Limb (tissue), 2 donors: ENCODE measurements at regions not wholly inside any gene's neighbourhood (a gene's known extent, or its start where the extent isn't known, plus 50 kb on each side); places are given as distances from the start of the nearest gene placed in this dataset.

Experiments
- DNase-seq, 2 donors: peaks; one replicate each; pipeline ENCODE4 v3.0.0-alpha.2; 2016; ENCODE audit errors: extremely low spot score in 2 of 2

DNA sequence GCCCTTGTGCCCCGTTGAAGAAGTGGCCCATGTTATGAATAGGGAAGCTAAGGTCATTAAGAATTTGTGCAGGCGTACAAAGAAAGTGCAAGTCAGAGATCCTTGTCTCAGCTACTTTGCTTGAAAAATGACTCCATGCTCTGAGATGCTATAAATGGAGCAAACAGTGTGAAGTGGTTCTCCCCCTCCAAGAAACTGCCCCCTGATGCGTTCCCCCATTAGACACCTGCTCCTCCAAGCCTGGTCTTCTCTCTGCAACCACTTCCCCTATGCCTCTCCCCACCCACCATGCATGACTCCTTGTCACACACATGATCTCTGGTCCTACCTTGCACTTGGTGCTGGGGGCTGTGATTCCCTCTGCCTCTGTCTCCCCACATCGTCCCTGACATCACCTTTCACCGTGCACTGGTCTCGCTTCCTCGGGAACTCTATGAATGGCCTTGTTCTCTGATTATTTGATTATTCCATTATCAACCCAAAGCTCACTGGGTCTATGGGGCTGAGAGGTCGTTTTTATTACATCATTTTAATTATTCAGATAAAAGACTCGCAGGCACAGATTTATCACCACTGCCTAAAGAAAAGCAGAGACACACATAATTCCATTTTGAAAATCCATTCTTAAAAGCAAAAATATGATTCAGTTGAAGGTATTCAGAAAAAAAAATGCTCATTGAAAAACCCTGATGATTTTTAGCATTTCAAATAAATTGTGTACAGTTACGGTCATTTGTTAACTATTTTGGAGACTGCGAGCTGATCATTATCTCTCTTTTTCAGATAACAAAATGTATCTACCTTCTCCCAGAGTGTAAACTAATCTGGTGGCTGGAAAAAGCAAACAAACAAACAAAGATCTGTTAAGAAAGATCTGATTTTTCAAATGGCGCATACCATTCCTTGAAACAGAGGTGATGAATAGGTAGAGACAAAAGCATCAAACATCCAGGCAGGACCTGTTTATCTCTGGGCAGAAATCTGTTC lies 294.9 kb downstream of the SOX11 start:
- DNase-seq = no peak

DNA sequence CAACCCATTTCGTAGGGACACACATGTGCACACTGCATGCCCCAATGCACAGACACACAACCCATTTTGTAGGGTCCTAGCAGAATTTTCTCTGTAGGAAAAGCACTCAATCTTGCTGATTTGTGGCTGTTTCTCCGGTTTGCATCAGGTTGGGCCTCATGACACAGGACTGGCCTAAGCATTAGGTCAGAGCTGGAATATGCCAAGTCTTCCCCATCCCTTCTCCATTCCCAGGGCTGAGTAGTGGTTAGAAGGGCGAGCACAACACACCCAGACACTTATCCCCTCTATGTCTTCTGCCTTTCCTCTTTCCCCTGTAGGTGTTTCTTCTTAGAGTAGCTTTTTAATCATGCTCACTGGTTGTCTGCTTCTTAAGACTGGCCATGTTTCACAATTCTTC lies 295.9 kb downstream of the SOX11 start:
- DNase-seq = no peak

DNA sequence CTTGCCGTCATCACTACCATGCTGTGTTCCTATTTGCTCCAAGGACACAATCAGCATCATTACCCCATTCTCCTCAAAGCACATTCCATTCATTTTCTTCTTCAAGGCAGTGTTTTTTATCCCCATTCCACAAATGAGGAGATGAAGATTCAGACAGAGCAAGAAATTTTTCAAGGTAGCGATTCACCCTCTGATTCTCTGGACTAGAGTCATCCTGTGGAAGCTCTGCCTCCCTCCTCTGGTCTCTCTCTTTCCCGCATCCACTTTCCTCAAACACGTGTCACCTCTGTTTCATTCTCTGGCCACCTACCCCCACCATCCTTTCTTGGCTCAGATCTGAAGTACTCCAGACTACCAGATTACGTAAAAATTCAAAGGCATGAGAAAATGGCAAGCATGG lies 297.9 kb downstream of the SOX11 start:
- DNase-seq = no peak

DNA sequence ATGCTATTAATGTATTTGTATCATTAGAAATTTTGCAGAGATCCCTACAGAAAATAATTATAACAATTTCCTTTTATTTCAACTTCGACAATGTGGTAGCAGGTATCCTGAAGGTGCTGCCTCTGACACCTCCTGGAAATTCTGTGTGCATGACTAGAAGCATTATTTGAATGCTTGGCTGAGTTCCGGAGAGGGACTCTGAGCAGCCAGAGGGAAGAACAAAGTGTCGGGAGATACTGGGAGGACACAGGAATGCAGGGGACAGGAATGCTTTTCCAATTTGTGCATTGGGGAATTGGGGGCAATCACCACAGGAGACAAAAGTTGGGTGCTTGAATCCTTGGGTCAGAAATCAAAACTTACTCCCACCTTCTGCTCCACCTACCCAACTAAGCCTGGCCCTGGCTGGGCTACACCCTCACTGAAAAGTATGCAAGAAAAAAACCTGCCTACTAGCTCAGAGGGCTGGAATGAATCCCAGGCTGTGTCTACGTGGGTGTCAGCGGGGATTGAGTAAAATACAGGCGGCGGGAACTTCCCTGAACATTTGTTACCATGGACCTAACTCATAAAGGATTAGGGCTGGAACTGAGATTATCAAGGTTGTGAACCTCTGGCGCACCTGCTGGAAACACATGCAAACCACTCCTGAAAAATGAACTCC lies 299.3 kb downstream of the SOX11 start:
- DNase-seq = no peak

DNA sequence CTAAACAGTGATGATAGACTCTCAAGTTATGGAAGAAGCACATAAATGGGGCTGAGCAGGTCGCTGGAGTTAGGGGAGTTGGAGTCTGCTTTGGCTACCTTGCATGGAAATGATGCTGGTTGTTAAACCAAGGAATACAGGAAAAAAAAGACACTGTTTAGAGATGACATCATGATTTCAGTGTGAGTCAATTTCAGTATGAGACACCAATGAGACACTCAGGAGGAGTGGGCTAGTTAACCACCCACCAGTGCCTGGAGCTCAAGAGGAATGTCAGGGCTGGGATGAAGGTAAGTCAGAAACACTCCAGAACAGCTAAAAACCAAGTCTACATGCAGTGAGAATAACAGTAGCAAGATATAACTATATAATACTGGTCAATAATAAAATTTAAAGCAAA lies 303.6 kb downstream of the SOX11 start:
- DNase-seq = no peak

DNA sequence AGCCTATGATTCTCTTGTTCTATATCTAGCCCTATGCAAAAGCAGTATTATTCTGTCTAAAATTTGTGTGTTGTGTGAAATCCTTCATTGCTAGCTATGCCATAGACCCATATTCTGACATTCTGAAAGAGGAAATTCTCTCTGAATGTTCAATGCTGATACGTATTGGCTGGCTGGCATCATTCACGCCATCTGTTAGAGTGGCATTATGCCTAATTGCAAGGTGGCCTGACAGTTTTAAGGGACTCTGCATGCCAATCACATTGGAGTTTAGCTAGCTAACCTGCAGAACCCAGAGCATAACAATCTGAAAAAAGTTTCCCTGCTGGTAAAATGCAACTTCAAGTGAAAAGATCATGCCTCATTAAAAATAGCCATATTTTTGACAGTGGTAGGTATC lies 316.0 kb downstream of the SOX11 start:
- no peak for DNase-seq

DNA sequence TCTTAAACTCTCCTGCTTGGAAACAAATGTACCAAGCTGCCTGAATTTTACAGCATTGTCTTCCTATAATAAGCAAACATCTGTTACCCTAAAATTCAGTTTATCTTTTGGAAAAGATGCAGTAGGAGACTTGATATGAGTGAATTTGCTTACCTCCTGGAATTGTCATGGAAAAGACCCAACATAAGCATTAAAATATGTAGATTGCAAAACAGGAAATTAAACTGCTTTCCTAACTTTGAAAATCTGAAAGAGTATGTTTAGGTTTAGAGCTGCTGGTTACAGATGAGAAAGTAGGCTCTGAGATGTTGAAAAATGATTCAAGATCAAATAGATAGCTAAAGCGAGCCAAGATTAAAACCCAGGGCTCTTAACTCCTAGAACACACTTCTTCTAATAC lies 316.5 kb downstream of the SOX11 start:
- DNase-seq = no peak

DNA sequence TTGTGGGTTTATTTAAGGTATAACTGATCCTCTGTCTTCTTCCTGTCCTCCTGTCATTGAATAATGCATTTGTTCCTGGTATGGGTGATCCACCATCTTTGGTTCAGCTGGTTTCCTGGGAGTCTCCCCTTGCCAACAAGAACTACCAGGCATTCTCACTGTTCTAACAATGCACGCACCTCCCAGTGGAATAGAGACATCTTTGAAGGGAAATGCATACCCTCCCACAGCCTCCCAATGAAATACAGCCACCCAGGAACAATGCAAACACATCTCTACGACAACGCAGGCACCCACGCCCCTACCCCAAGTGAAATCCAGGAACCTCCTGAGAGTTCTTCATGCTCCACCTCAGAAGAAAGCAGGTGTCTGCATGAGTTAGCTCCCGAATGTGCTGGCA lies 318.0 kb downstream of the SOX11 start:
- DNase-seq = no peak

DNA sequence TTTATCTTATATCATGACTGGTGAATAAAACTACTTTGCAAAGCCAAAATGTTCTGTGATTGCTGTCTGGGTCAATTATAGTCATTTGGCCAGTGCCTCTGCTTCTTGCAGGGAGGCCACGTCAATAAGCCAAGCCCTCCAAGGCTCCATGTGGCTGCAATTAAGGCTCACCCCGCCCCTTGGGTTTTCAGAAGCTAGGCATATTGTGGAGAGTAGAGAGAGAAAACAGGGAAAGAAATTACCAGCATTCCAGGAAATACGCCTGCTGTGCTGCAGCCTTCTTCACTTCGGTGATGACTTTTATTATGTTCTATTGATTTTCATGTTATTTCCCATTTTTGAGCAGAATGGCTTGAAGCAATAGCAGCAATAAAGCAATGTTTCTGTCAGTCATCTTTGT lies 319.7 kb downstream of the SOX11 start:
- peak in 1 of 2 donors; percentile 27 for DNase-seq

DNA sequence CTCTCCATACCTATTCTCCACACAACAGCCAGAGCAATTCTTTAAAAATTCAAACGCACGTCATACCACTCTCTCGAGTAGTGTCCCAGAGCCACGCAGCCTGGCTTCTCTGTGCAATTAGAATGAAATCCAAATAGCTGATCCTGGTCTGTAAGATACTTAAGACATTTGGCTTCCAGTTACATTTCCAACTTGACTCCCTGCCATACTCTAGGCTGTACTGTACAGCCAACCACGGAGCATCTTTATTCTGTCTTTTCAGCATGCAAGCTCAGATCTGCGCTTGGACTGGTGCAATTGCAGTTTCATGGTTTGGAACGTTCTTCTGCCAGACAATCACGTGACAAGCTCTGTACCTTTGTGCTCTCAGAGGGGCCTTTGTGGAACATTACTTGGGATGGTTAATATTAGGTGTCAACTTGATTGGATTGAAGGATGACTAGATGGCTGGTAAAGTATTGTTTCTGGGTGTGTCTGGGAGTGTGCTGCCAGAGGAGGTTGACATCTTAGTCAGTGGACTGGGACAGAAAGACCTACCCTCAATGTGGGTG lies 325.6 kb downstream of the SOX11 start:
- DNase-seq = no peak

DNA sequence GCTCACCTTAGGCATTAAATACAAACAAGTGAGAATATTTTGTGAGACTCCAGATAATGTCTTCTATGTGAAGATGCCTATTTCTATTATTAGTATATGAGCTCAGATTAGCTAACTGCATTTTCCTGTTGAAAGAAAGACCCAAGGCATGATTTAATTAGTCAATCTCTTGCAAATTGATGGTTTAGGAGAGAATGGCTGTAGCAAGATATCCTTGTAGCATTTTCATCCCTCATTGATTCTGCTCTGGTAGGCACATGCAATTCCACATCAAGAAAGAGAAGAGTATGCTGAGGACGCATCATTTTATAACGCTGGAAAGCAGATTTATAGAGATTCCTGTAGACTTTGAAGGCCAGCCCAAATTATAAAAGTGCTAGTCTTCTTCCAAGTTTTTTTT lies 332.0 kb downstream of the SOX11 start:
- no peak for DNase-seq

DNA sequence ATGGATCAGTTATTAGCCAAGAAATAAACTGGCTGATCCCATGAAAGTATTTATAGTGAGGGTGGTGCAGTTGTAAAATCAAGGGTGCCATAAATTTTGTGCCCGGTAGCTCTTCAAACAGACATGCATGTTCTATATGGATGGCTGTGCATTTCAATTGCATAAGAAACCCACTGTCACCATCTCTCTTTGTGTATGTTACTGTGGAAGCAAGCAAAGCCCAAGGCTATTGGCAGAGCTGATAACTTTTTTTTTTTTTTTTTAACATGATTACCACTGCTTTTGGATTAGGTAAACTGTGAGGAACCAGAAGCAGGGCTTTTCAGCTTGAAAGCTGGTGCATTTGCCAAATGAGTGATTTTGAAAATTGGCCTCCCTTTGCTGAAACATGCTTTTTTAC lies 332.6 kb downstream of the SOX11 start:
- DNase-seq = no peak

DNA sequence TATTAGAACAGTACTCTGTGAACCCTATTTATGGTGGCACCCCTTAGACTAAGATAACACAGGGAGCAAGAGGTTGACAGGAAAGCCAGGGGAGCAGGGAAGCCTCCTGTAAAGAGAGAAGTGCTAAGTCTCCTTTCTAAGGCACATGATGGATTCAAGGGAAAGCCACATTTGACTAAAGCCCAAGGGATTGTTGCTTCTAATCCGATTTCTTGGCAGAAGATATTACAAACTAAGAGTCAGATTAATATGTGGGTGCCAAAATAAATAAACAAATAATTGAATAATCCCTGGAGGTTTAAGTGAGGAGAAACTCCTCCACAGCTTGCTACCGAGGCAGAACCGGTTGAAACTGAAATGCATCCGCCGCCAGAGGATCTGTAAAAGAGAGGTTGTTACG lies 333.2 kb downstream of the SOX11 start:
- no peak for DNase-seq

DNA sequence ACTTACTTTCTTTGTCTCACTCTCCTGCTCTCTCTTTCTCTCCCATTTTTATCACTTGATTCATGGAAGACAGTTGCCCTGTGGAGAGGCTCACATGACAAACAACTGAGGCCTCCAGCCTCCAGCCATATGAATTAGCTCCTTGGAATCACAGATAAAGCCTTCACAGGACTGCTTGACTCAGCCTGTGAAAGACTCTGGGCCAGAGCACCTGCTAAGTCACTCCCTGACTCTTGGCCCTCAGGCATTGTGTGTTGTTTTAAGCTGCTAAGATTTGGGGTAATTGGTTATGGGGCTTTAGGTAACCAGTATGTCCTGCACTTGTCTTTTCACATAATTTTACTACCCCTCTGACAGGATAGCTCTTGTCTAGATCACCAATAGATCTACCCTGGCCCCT lies 334.9 kb downstream of the SOX11 start:
- no peak for DNase-seq

DNA sequence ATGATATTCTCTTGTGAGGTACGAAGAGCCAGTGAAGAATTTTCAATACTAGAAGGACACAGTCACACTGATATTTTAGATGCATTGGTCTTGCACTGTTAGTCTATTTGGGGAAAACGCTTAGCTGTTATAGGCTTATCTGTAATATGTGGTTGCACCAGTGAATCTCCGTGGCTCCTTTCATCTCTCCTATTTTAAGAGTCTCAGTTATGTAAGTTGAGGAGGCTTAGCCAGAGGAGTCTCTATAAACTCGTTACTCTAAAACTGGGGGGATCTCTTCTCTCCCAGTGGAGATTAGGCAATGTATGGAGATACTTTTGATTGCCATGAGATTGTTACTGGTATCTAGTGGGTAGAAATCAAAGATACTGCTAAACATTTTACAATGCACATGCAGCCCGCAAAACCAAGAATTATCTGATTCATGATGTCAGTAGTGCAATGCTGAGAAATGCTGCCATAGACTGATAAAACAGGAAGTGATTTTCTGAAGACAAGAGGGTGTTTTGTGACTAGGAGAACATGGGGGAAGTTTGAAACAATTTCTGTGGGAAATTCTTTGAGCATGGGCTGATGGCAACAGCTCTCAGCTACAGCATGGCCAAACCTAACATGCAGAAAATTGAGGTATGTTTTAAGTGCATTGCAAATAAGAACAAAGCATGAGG lies 339.1 kb downstream of the SOX11 start:
- no peak for DNase-seq

DNA sequence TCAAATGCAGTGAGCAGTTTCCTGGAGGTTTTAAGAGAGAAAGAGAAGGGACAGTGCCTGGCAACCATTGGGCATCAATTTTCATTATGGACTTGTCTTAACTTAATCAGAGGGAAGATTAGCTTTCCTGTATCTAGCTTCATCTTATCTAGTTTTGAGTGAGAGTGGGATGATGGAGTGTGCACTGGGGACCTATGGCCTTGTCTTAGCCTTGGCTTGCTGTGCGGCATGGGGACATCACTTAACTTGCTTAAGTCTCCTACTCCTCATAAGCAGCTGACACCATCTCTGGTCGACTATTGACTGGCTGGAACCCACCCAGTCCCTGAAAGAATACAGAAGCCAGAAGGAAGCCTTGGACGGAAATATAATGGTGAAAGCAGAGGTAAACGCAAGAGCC lies 344.0 kb downstream of the SOX11 start:
- DNase-seq = no peak

DNA sequence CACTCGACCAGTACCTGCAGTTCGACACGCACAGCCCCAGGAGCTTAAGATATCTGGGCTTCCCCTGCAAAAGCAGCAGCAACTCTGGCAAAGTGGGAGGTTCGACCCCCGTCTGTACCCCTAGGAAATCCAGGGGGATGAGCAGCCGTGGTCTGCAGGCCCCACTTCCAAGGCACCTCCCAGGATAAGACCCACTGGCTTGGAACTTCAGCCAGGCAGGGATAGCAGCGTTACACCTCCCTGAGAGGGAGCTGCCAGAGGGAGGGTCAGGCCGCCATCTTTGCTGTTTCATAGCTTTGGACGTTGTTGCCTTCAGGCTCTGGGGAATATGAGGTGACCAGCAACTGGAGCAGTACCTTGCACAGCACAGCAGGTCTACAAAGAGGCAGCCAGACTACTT lies 351.1 kb downstream of the SOX11 start:
- no peak for DNase-seq

DNA sequence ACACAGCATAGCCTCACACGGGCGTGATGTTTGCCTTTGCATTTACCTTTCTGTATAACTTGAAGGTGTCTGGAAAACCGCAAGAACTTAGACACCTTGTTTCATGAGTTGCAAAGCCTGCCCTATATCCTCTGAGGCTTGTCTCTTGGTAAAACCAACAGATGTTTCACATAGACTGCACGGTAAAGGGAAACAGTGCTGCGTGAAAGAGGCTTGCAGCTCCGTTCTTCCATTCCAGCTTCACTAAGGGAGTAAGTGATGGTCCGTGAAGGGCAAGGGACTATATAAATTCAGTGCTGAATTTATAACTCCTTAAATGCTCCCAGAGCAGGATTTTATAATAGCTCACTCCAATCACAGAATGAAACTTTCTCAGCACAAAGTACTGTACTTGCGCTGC lies 360.5 kb downstream of the SOX11 start:
- DNase-seq = no peak

DNA sequence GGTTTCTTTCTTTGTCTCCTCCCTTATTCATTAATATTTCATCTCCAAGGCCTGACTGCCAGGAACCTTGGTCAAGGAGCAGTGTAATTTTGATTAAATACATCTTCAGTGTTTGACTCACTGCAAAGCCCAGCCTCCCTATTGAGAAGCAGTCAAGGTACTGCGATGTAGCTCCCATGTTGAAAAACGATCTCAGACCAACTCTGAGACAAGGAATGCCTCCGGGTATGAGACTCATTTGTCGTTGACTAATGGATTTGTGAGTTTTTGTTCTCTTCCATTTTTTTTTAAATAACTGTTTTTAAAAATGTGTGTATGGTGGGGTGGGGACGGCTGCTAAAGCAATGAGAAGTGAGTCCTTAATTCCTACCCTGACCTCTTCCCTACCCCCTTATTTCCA lies 361.6 kb downstream of the SOX11 start:
- DNase-seq = no peak

DNA sequence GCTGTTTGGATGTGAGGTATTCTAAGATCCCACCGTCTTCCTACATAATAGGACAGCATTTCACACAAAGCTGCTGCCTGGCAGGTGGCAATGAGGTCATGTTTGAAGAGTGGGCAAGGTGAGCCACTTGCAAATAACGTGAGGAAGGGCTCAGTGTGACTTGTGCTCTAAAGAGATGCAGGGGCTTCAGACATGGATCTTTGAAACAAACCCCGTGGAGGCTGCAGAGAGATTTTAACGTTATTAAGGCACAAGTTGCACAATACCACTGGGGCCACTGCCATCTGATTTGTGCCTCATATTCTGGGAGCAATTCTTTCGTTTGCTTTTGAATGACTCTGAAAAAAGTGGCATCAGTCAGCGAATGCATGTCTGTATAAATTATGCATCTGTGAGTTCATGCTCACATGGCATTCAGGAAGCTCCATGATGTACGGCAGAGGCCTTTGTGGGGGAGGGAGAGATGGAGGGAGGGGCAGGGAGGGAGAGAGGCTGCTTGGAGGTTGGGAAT lies 362.0 kb downstream of the SOX11 start:
- no peak for DNase-seq

DNA sequence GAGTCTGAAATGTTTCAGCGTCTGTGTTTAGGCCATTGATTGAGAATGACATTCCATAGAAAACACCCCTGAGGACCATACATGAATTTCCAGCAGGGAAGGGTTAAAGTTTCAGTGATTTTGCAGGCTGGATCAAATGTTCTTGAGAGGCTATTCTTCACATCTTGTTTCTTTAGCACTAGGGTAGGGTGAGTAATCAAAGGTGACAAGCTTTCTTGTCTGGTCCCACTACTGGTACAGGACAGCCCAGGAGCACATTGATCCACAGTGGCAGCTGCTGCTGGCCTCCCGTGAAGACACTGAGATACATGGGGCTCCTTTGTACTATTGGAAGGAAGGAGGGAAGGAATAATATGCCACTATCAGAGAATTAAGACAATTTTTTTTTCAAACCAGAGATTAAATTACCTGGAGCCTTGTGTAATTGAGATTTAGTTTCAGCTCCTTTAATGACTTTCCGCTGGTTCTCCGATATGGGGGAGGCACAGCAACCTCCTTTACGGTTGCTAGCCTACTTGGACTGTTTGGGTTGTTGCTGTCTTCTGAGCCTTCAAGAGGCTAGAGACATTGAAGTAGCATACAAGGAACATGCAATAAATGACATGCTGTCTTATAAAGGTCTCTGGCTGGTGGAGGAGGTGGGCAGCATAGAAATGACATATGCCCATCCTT lies 368.9 kb downstream of the SOX11 start:
- DNase-seq = no peak
